ENCODE measurements at regions not wholly inside any gene's neighbourhood (a gene's known extent, or its start where the extent isn't known, plus 50 kb on each side); places are given as distances from the start of the nearest gene placed in this dataset.

- no peaks in the 10 kb centered on the region for H3K79me2 ChIP-seq (ENCODE audit: low read length)
- TF ChIP-seq EZH2phosphoT487 (IDR thresholded peaks at IDR 0.05; ENCODE audit: low read length) (no peak), EZH2 (optimal IDR thresholded peaks at IDR 0.05; ENCODE audit: low read depth, low read length) (no peak), CTCF (IDR thresholded peaks at IDR 0.05; ENCODE audit: low read length) (no peak)
- H3K27ac ChIP-seq (ENCODE audit: low read length) = no peak overlapping the region
- H3K4me3 ChIP-seq (ENCODE audit: low read length) = no peak overlapping the region
- H3K27me3 ChIP-seq (replicated peaks; ENCODE audit: insufficient read depth, low read length) = no peaks in the 10 kb centered on the region
- no peaks in the 10 kb centered on the region for H3K9me2 ChIP-seq (replicated peaks; ENCODE audit: insufficient read depth, low read length)
- H3K9ac ChIP-seq (ENCODE audit: low read length) = no peak overlapping the region
- no peaks in the 10 kb centered on the region for H3F3A ChIP-seq (ENCODE audit: insufficient read depth, low read length)
- H3K36me3 ChIP-seq (replicated peaks; ENCODE audit: insufficient read depth, low read length) = no peaks in the 10 kb centered on the region
- H3K4me1 ChIP-seq (ENCODE audit: low read length) = no peaks in the 10 kb centered on the region
- H3K9me3 ChIP-seq (replicated peaks; ENCODE audit: insufficient read depth, low read length) = no peaks in the 10 kb centered on the region
- H2AFZ ChIP-seq (ENCODE audit: low read length) = no peak overlapping the region
- no peak overlapping the region for H3K4me2 ChIP-seq (ENCODE audit: low read depth, low read length)
- no peak for DNase-seq
- H4K20me1 ChIP-seq (ENCODE audit: insufficient read depth, low read length) = no peaks in the 10 kb centered on the region
Measured at GRCh38 chrX:123013141-123013540, 170.9 kb upstream of the GRIA3 start.

DNA sequence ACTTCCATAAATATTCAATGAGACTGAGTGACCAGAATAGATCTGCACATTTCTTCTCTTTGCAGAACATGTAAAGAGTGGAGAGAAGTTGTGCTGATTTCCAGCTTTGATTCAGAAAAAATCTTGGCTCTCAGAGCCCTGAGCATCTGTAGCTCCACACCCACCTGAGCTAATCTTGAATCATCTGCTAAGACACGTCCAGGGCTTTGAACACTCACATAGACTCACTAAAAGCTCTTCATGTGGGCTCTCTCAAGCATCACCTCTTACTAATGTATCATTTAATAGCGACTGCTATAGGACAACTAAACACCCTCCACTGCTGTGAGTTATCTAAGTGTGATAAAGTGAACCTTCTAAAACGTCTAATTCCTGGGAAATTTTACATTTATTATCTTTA lies 147.7 kb upstream of the GRIA3 start:
- Histone ChIP-seq H3K36me3 (replicated peaks; ENCODE audit: insufficient read depth, low read length) (no peaks in the 10 kb centered on the region), H3K4me3 (ENCODE audit: low read length) (no peak overlapping the region), H3K9ac (ENCODE audit: low read length) (no peak overlapping the region), H3K27me3 (replicated peaks; ENCODE audit: insufficient read depth, low read length) (no peaks in the 10 kb centered on the region), H4K20me1 (ENCODE audit: insufficient read depth, low read length) (no peaks in the 10 kb centered on the region), H3K9me2 (replicated peaks; ENCODE audit: insufficient read depth, low read length) (no peaks in the 10 kb centered on the region), H3K27ac (ENCODE audit: low read length) (no peak overlapping the region), H3K9me3 (replicated peaks; ENCODE audit: insufficient read depth, low read length) (no peaks in the 10 kb centered on the region), H3K4me1 (ENCODE audit: low read length) (no peaks in the 10 kb centered on the region), H3K4me2 (ENCODE audit: low read depth, low read length) (no peak overlapping the region), H3K79me2 (ENCODE audit: low read length) (no peaks in the 10 kb centered on the region), H3F3A (ENCODE audit: insufficient read depth, low read length) (no peaks in the 10 kb centered on the region), H2AFZ (ENCODE audit: low read length) (no peak overlapping the region)
- TF ChIP-seq EZH2 (optimal IDR thresholded peaks at IDR 0.05; ENCODE audit: low read depth, low read length) (no peak), EZH2phosphoT487 (IDR thresholded peaks at IDR 0.05; ENCODE audit: low read length) (no peak), CTCF (IDR thresholded peaks at IDR 0.05; ENCODE audit: low read length) (no peak)
- DNase-seq = no peak

- TF ChIP-seq EZH2phosphoT487 (IDR thresholded peaks at IDR 0.05; ENCODE audit: low read length) = no peak
- TF ChIP-seq CTCF (IDR thresholded peaks at IDR 0.05; ENCODE audit: low read length) = no peak
- no peak for TF ChIP-seq EZH2 (optimal IDR thresholded peaks at IDR 0.05; ENCODE audit: low read depth, low read length)
- H3K79me2 ChIP-seq (ENCODE audit: low read length) = no peaks in the 10 kb centered on the region
- no peak for DNase-seq
- H3K4me3 ChIP-seq (ENCODE audit: low read length) = no peak overlapping the region
- H3K27me3 ChIP-seq (replicated peaks; ENCODE audit: insufficient read depth, low read length) = no peaks in the 10 kb centered on the region
- no peaks in the 10 kb centered on the region for H3K4me1 ChIP-seq (ENCODE audit: low read length)
- H3K36me3 ChIP-seq (replicated peaks; ENCODE audit: insufficient read depth, low read length) = no peaks in the 10 kb centered on the region
- H3K9me2 ChIP-seq (replicated peaks; ENCODE audit: insufficient read depth, low read length) = no peaks in the 10 kb centered on the region
- H3K9me3 ChIP-seq (replicated peaks; ENCODE audit: insufficient read depth, low read length) = no peaks in the 10 kb centered on the region
- no peak overlapping the region for H3K27ac ChIP-seq (ENCODE audit: low read length)
- no peak overlapping the region for H2AFZ ChIP-seq (ENCODE audit: low read length)
- no peaks in the 10 kb centered on the region for H3F3A ChIP-seq (ENCODE audit: insufficient read depth, low read length)
- H3K4me2 ChIP-seq (ENCODE audit: low read depth, low read length) = no peak overlapping the region
- H3K9ac ChIP-seq (ENCODE audit: low read length) = no peak overlapping the region
- H4K20me1 ChIP-seq (ENCODE audit: insufficient read depth, low read length) = no peaks in the 10 kb centered on the region
Measured at GRCh38 chrX:123049071-123049625, 134.9 kb upstream of the GRIA3 start.
